HG02938 (cell line): ENCODE measurements at regions not wholly inside any gene's neighbourhood (a gene's known extent, or its start where the extent isn't known, plus 50 kb on each side); places are given as distances from the start of the nearest gene placed in this dataset.

ENCODE experiments used
- ATAC-seq: cut with Tn5 transposase; IDR thresholded peaks from one replicate; pipeline ENCODE4 v1.9.1; 2021; ENCODE audit warnings: mild to moderate bottlenecking, moderate library complexity; ENCODE audit not compliant: unreplicated experiment

DNA sequence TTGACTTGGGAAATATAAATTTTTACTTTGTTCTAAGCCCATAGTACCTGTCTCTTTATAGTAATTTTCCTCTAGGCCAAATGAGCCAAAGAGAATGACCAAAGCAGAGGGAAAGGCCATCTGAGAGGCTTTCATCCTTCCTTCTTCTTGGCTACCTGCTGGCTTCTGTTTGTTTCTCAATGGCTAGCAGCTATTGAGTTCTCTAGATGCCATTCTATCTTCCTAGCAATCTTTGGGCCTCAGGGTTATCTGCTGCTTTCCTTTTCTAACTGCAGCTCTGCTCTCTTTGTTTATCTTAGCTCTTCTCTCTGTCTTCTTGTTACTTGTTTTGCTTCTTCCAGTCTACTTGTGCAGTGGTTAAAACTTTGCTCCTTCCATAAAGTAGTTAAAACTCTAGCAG, 601.1 kb upstream of the NRXN1 start:
- no peak for ATAC-seq

GRCh38 chr2:51629406-51629805, 597.5 kb upstream of the NRXN1 start:
- no peak for ATAC-seq

DNA sequence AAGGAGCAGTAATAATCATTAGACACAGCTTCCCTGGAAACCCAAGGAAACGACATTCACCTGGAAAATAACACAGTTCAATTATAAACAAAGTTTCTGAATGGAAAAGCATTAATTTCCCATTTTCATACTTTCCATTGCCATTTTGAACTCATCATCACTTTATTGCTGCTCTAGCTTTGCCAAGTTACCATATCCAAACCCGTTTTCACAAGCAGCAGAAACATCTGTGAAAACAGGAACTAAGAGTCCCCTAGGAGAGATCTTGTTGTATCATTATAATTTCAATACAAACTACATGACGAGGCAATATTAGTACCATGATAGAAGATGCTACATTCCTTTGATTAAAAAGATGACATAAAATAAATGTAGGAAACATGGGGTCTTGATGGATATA, 597.0 kb upstream of the NRXN1 start:
- no peak for ATAC-seq

DNA sequence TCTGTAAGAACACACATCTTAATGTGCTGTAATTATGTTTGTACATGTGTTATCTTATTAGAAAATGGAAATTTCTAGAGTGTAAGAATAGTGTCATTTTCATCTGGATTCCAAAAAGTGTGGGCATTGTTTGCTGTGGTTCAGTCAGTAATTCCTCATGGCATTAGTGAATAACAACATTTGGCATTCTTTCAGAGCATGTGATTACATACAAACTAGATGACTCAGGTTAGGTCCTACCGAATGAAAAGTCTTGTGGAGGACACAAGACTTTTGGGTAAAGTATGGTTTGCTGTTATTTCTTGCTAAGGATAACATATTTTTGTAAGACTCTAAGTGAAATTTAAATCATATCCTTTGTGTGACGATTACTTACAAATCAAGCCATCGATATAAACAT, 593.1 kb upstream of the NRXN1 start:
- no peak for ATAC-seq

DNA sequence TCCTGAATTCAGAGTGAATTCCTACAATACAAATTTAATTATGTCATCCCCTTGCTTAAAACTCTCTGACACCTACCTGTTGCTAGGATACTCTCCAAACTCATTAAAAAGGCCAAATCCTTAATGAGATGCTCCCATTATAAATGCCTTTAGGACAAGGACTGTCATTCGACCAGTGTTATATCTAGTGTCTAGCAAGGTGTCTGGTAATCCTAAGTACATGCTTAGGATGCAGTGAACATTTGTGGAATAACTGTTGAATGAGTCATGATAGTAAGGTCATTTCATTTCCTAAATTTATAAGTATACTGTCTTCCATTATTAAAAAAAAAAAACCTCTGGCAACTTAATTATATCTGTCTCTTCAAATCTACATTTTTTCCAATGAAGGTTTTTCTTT, 588.9 kb upstream of the NRXN1 start:
- ATAC-seq = no peak

DNA sequence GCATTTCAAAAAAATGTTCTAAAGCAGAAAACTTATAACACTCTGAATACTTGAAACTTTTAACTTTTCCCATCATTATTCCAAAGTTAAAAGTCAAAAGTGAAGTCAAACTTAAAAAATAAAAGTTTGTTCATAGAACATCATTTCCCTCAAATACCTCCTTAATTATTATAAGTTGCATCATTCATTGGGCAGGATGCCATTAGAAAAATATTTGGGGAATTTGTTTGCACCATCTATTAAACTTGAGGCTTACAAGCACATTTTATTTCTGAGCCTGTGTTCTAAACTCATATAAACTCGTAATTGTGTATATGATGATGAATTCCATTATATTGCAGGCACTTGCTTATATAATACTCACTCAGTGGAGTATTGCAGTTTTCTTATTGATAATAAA, 588.0 kb upstream of the NRXN1 start:
- no peak for ATAC-seq

- no peak for ATAC-seq
Observed at GRCh38 chr2:51612387-51612786, 580.5 kb upstream of the NRXN1 start.

GRCh38 chr2:51601706-51602105, 569.8 kb upstream of the NRXN1 start:
- ATAC-seq = no peak

GRCh38 chr2:51597086-51597485, 565.2 kb upstream of the NRXN1 start:
- no peak for ATAC-seq

GRCh38 chr2:51595836-51596235, 563.9 kb upstream of the NRXN1 start:
- no peak for ATAC-seq

DNA sequence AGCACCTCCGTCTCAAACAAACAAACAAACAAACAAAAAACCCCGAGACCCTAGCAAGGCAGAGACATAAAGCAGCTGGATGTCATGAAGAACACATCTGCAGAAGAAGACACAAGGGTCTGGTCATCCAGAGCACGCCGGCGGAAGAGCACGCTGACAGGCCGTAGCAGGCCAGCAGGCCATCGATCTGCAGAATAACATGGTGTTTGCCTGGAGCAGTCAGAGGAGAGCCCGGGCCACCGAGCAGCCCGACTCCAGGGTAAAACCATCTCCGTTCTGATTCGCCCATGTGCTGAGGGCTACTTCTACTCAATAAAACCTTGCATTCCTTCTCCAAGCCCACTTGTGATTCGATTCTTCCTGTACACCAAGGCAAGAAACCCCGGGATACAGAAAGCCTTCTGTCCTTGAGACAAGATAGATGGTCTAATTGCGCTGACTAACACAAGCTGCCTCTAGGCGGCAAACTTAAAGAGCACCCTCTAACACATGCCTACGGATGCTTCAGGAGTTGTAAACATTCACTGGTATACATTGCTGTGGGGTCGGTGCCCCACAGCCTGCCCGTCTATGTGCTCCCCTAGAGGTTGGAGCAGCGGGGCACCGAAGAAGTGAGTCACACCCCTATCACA, 549.8 kb upstream of the NRXN1 start:
- no peak for ATAC-seq

GRCh38 chr2:51579412-51579811, 547.5 kb upstream of the NRXN1 start:
- no peak for ATAC-seq

GRCh38 chr2:51575181-51575580, 543.2 kb upstream of the NRXN1 start:
- no peak for ATAC-seq

DNA sequence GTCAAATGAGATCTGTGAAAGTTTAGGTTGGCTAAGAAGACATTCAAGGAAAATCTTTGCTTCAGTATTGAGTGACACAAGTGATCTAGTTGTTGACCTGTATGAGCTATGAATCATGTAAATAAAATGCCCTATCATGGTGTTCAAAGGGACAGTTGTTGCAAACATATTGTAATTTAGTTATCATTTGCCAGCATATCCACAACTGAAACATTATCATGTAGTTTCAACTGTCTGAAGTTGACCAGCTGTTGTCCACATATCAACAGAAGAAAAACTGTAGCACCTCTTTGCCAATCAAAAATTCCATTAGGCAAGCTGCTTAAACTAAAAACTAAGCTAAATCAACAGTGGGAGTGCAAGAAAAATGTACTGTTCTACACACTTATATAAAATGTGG, 527.1 kb upstream of the NRXN1 start:
- ATAC-seq = no peak

- no peak for ATAC-seq
Observed at GRCh38 chr2:51553476-51553875, 521.5 kb upstream of the NRXN1 start.

- ATAC-seq = no peak
Observed at GRCh38 chr2:51535763-51536162, 503.8 kb upstream of the NRXN1 start.

DNA sequence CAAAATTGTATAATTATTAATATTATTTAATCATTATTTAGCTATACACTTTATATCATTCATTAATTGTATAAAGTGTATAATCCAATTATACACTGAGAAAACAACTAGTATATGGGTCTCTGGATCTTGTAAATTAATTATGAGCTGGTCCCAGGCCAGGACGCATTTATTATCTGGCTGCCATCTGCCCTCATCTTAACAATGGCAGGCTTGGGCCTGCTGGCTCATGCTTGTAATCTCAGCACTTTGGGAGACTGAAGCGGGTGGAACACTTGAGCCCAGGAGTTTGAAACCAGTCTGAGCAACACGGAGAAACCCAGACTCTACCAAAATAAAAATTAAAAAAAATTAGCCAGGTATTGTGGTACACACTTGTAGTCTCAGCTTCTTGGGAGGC, 502.2 kb upstream of the NRXN1 start:
- ATAC-seq = no peak

DNA sequence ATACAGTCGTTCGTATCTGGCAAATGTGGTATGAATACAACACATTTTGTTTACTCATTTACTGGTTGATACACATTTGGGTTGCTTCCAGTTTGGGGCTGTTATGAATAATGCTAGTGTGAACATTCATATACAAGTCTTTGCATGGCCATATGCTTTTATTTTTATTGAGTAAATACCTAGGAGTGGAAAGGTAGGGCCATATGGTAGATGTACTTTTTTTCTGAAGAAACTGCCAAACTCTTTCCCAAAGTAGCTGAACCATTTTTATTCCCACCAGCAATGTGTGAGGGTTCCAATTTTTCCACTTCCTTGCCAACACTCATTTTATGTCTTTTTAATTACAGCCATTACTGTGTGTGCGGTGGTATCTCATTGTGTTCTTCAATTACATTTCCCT, 496.2 kb upstream of the NRXN1 start:
- no peak for ATAC-seq

- no peak for ATAC-seq
Observed at GRCh38 chr2:51526766-51527165, 494.8 kb upstream of the NRXN1 start.

GRCh38 chr2:51516667-51517066, 484.7 kb upstream of the NRXN1 start:
- no peak for ATAC-seq

DNA sequence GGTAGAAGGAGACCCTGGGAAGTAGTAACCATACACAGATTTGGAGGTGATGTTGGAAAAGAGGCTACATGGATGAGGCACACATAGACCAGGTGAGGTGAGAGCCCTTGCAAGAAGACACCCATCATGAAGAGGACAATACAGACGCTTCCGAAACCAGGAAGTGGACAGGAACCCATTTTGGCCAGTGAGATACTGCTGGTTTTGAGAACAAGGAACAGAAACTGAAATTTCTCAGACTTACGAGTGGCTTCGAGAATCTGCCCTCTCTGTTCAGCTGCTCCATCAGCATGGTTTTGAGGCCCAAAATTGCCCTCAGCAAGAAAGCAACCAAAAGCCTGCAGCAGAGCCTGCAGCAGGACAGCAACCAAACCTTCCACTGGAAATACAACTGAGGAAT, 479.1 kb upstream of the NRXN1 start:
- no peak for ATAC-seq

GRCh38 chr2:51510303-51510702, 478.4 kb upstream of the NRXN1 start:
- no peak for ATAC-seq

DNA sequence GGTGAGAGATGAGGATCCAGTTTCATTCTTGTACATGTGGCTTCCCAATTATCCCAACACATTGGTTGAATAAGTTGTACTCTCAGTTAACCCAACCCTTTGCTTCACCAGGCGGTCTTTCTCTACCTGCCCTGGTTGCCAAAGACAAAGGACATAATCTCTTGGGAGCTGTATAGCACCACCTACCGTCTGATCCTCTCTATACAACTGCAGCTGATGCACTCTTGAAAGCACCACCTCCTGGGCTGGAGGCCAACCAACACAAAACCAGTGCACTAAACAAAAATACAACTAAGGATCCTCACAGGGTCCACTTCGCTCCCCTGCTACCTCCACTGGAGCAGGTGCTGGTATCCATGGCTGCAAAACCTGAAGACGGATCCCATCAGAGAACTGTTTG, 473.6 kb upstream of the NRXN1 start:
- ATAC-seq = no peak
